Gastroesophageal sphincter (tissue), 4 donors: ENCODE measurements at regions not wholly inside any gene's neighbourhood (a gene's known extent, or its start where the extent isn't known, plus 50 kb on each side); places are given as distances from the start of the nearest gene placed in this dataset.

Experiments used
- ATAC-seq: fragments of 150-250 bp; one replicate; pipeline ENCODE4 v1.9.1; 2016; ENCODE audit warnings: mild to moderate bottlenecking, moderate library complexity
- H3K27ac ChIP-seq, 4 donors: fragments of 200-600 bp; sonication (generic) in 3 of 4; 1 replicate in 3 of 4; 2 replicates in 1 of 4; pipeline ENCODE4 v1.5.1; 2016 to 2019
- H3K27me3 ChIP-seq: fragments of 200-600 bp; sonication (generic); one replicate; pipeline ENCODE4 v1.5.1; 2019
- H3K36me3 ChIP-seq, 2 donors: fragments of 200-600 bp; sonication (generic); one replicate each; pipeline ENCODE4 v1.5.1; 2019; ENCODE audit warnings: control low read depth in 1 of 2
- H3K4me1 ChIP-seq, 3 donors: fragments of 200-600 bp; sonication (generic); 1 replicate in 2 of 3; 2 replicates in 1 of 3; pipeline ENCODE4 v1.5.1; 2016 to 2019; ENCODE audit warnings: control low read depth in 2 of 3
- H3K4me3 ChIP-seq, 2 donors: fragments of 200-600 bp; sonication (generic); one replicate each; pipeline ENCODE4 v1.5.1; 2019; ENCODE audit warnings: mild to moderate bottlenecking in 1 of 2, moderate library complexity in 1 of 2
- H3K9me3 ChIP-seq, 3 donors: fragments of 200-600 bp; sonication (generic); one replicate each; pipeline ENCODE4 v1.5.1; 2017 to 2019; ENCODE audit warnings: control low read depth in 2 of 3
- CTCF ChIP-seq, 4 experiments: fragments of 200-600 bp in 2 of 4; fragments of 450-650 bp in 2 of 4; sonication (generic) in 1 of 4; IDR thresholded peaks; one replicate each; pipeline ENCODE4 v1.5.1; 2017 to 2019; ENCODE audit warnings: antibody characterized with exemption in 4 of 4, mild to moderate bottlenecking in 2 of 4, moderate library complexity in 2 of 4
- EP300 ChIP-seq: sonication (generic); formaldehyde crosslinking; IDR thresholded peaks from one replicate; pipeline ENCODE4 v1.6.1; 2017; ENCODE audit warnings: antibody characterized with exemption, mild to moderate bottlenecking
- POLR2A ChIP-seq, 2 donors: fragments of 450-650 bp; IDR thresholded peaks; one replicate each; pipeline ENCODE4 v1.6.1; 2017; ENCODE audit warnings: antibody characterized with exemption in 2 of 2, mild to moderate bottlenecking in 2 of 2, moderate library complexity in 1 of 2
- POLR2AphosphoS5 ChIP-seq: sonication (generic); formaldehyde crosslinking; IDR thresholded peaks from one replicate; pipeline ENCODE4 v1.6.1; 2017; ENCODE audit warnings: antibody characterized with exemption
- WGBS, 2 donors: methylation state at CpG; one replicate each; pipeline ENCODE4 v1.1.5; 2018; ENCODE audit warnings: low coverage in 1 of 2; 5-methylcytosine and 5-hydroxymethylcytosine counted together

- Histone ChIP-seq H3K4me3 (no peak overlapping the region), H3K9me3 (no peaks in the 10 kb centered on the region), H3K4me1 (peaks cover 0 to 10% (median 0%) of the 10 kb centered on the region in 3 donors), H3K27me3 (no peaks in the 10 kb centered on the region), H3K27ac (no peak overlapping the region), H3K36me3 (no peaks in the 10 kb centered on the region)
- ATAC-seq, result no peak
- TF ChIP-seq CTCF (IDR thresholded peaks at IDR 0.05), result no peak
- TF ChIP-seq EP300, result no peak
- TF ChIP-seq POLR2A (IDR thresholded peaks at IDR 0.05), result no peak
- no peak for TF ChIP-seq POLR2AphosphoS5
- WGBS, 2 donors, result 55 to 65% methylated on average over 2 of the region's 2 CpGs
These were observed 769.0 kb upstream of the NR2F2 start for GRCh38 chr15:95561463-95561862.

- H3K4me1 ChIP-seq, result no peaks in the 10 kb centered on the region
- TF ChIP-seq CTCF (IDR thresholded peaks at IDR 0.05), result no peak
- no peak for TF ChIP-seq EP300
- no peak for TF ChIP-seq POLR2A (IDR thresholded peaks at IDR 0.05)
- no peak for TF ChIP-seq POLR2AphosphoS5
These were observed 766.9 kb upstream of the NR2F2 start for GRCh38 chr15:95563634-95564033.

GRCh38 chr15:95565016-95565600 is 765.4 kb upstream of the NR2F2 start:
- no peak for ATAC-seq
- H3K4me1 ChIP-seq, result no peaks in the 10 kb centered on the region
- H3K9me3 ChIP-seq, result no peaks in the 10 kb centered on the region
- no peaks in the 10 kb centered on the region for H3K36me3 ChIP-seq
- no peak overlapping the region for H3K4me3 ChIP-seq
- 77 to 81% methylated on average over 8 of the region's 8 CpGs for WGBS, 2 donors
- no peaks in the 10 kb centered on the region for H3K27me3 ChIP-seq
- TF ChIP-seq POLR2AphosphoS5, result no peak
- TF ChIP-seq CTCF (IDR thresholded peaks at IDR 0.05), result no peak
- no peak for TF ChIP-seq POLR2A (IDR thresholded peaks at IDR 0.05)
- TF ChIP-seq EP300, result no peak
- H3K27ac ChIP-seq, result no peak overlapping the region

More at GRCh38 chr15:95563634-95564033, 766.9 kb upstream of the NR2F2 start:
- no peak overlapping the region for H3K27ac ChIP-seq
- H3K27me3 ChIP-seq, result no peaks in the 10 kb centered on the region
- H3K4me3 ChIP-seq, result no peak overlapping the region
- H3K36me3 ChIP-seq, result no peaks in the 10 kb centered on the region
- 90 to 100% methylated on average over 4 to 5 of the region's 5 CpGs for WGBS, 2 donors
- no peak for ATAC-seq
- no peaks in the 10 kb centered on the region for H3K9me3 ChIP-seq

- Histone ChIP-seq H3K9me3 (no peaks in the 10 kb centered on the region), H3K27me3 (no peaks in the 10 kb centered on the region), H3K27ac (no peak overlapping the region), H3K4me1 (no peaks in the 10 kb centered on the region), H3K36me3 (no peaks in the 10 kb centered on the region), H3K4me3 (no peak overlapping the region)
- 47 to 89% methylated on average over 3 to 4 of the region's 4 CpGs for WGBS, 2 donors
- no peak for TF ChIP-seq EP300
- TF ChIP-seq POLR2A (IDR thresholded peaks at IDR 0.05), result no peak
- no peak for TF ChIP-seq CTCF (IDR thresholded peaks at IDR 0.05)
- TF ChIP-seq POLR2AphosphoS5, result no peak
- ATAC-seq, result no peak
These were observed 764.8 kb upstream of the NR2F2 start for GRCh38 chr15:95565690-95566089.

GRCh38 chr15:95567686-95568085 is 762.8 kb upstream of the NR2F2 start:
- Histone ChIP-seq H3K4me3 (no peak overlapping the region), H3K36me3 (no peaks in the 10 kb centered on the region), H3K27ac (no peak overlapping the region), H3K4me1 (no peaks in the 10 kb centered on the region), H3K27me3 (no peaks in the 10 kb centered on the region), H3K9me3 (peaks cover 0 to 8% (median 0%) of the 10 kb centered on the region in 3 donors)
- no peak for ATAC-seq
- TF ChIP-seq POLR2A (IDR thresholded peaks at IDR 0.05) (no peak), EP300 (no peak), CTCF (IDR thresholded peaks at IDR 0.05) (no peak), POLR2AphosphoS5 (no peak)
- WGBS, 2 donors, result 67 to 85% methylated on average over 1 of the region's 1 CpG
